ENCODE measurements at regions not wholly inside any gene's neighbourhood (a gene's known extent, or its start where the extent isn't known, plus 50 kb on each side); places are given as distances from the start of the nearest gene placed in this dataset.

DNA sequence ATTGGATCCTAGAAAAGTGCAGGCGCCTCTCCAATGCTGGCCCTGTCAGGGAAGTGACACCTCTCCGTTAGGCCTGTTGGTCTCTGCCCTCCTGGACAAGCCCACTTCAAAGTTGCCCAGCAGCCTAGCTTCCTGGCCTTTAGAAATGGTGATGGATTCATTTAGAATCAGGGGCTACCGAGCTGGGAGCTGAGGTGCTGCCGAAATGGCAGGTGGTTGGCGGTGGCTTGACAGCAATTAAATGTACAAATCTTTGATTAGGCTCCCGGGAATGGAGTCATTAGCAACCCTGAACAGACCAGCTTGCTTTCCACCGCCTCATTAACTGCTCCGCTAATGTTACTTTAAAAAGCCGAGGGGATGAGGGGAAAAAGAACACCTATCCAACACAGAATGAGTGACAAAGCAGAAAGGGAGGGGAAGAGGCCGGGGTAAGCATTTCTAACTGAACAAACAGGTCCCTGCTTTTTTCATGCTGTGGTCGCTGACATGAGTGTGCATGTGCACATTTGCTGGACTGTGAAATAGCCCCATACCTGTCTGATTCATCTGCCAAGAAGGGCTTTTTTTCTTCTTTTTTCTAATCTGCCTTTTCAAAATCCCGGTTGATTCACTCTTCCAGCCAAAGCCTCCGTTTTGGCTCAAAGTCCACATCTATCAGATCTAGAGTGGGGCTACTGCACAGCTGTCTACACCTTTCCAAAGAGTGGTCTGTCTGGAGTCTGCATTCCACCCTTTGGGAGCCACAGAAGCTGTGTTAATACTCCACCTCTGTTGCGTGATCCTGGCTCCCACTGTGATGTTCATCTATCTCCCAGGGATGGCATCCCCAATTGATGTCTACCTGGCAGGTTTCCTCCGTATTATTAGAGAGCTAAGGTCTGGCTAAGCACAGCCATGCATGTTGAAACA, 431.9 kb downstream of the COG6 start:
- no peak for DNase-seq
- TF ChIP-seq EP300 (IDR thresholded peaks at IDR 0.05) (no peak), POLR2A (IDR thresholded peaks at IDR 0.05) (no peak)
- TF ChIP-seq, protein P1, sequence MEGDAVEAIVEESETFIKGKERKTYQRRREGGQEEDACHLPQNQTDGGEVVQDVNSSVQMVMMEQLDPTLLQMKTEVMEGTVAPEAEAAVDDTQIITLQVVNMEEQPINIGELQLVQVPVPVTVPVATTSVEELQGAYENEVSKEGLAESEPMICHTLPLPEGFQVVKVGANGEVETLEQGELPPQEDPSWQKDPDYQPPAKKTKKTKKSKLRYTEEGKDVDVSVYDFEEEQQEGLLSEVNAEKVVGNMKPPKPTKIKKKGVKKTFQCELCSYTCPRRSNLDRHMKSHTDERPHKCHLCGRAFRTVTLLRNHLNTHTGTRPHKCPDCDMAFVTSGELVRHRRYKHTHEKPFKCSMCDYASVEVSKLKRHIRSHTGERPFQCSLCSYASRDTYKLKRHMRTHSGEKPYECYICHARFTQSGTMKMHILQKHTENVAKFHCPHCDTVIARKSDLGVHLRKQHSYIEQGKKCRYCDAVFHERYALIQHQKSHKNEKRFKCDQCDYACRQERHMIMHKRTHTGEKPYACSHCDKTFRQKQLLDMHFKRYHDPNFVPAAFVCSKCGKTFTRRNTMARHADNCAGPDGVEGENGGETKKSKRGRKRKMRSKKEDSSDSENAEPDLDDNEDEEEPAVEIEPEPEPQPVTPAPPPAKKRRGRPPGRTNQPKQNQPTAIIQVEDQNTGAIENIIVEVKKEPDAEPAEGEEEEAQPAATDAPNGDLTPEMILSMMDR (IDR thresholded peaks at IDR 0.05), result no peak
- Histone ChIP-seq H3K4me1 (ENCODE audit: insufficient read depth) (peaks cover 8% of the 10 kb centered on the region), H3K27ac (no peak overlapping the region), H3K36me3 (no peaks in the 10 kb centered on the region), H3K9me3 (no peaks in the 10 kb centered on the region), H3K4me3 (no peak overlapping the region), H3K27me3 (no peaks in the 10 kb centered on the region)
- WGBS, 3 donors, result 83 to 87% (median 85%) methylated on average over 15 of the region's 15 CpGs
- intact Hi-C loops (cut with DNase I), result no loop called here

DNA sequence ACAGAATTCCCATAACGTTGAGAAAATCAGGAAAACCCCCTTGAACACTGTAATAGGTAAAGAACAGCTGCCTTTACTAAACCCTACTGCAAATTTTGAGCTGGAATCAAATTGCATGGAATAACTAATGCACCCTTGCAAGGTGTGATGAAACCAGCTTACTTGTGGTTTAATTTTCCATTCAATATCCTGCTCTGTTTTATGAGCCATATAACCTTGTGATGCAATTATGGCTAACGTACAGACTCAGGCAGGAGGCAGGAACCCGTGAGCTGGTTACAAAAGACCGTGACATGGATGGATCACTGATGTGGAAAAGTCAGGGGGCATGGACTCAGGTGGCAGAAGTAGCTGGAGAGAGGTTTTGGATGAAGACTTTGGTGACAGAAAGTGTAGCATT, 438.6 kb downstream of the COG6 start:
- intact Hi-C loops (cut with DNase I), result no loop called here
- no peaks in the 10 kb centered on the region for H3K9me3 ChIP-seq
- H3K27ac ChIP-seq, result no peak overlapping the region
- H3K27me3 ChIP-seq, result no peaks in the 10 kb centered on the region
- 92 to 95% (median 93%) methylated on average over 4 of the region's 4 CpGs for WGBS, 3 donors
- H3K36me3 ChIP-seq, result no peaks in the 10 kb centered on the region
- H3K4me3 ChIP-seq, result no peak overlapping the region
- DNase-seq, result no peak
- H3K4me1 ChIP-seq (ENCODE audit: insufficient read depth), result no peaks in the 10 kb centered on the region
- no peak for TF ChIP-seq EP300 (IDR thresholded peaks at IDR 0.05)
- TF ChIP-seq, protein P1 (IDR thresholded peaks at IDR 0.05), result no peak
- no peak for TF ChIP-seq POLR2A (IDR thresholded peaks at IDR 0.05)

DNA sequence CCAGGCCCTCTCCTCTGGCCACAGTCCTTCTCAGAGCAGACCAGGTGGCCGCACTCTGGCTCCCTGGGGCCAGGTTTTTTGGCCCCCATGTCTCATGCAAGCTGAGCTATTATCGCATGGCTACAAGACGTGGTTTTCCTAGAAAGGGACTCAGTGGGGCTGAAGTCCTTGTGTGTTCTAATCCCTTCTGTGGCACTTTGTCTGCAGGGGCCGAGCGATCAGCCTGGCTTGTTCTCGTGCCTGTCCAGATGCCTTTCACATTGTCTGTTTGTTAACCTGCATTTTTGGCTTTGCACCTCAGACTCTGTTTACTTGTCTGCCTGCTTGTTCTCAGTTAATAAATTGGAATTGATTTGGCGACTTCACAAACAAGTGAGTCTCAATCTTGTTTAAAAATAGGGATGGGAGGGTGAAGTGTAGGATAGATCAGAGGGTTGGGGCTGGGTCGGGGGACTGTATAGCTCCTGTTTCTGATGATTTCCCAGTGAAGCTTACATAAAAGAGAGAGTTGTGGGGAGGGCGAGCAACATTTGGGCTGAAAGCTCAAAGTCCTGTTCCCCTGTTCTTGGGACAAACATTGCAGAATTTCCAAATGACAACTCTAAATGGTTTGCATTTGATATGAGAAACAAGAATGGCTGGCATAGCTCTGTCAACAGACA, 440.4 kb downstream of the COG6 start:
- no peak for DNase-seq
- Histone ChIP-seq H3K27me3 (no peaks in the 10 kb centered on the region), H3K36me3 (no peaks in the 10 kb centered on the region), H3K4me1 (ENCODE audit: insufficient read depth) (no peaks in the 10 kb centered on the region), H3K9me3 (no peaks in the 10 kb centered on the region), H3K4me3 (no peak overlapping the region), H3K27ac (no peak overlapping the region)
- WGBS, 3 donors, result 95 to 96% (median 95%) methylated on average over 9 of the region's 9 CpGs
- intact Hi-C loops (cut with DNase I), result no loop called here
- TF ChIP-seq POLR2A (IDR thresholded peaks at IDR 0.05), result no peak
- no peak for TF ChIP-seq EP300 (IDR thresholded peaks at IDR 0.05)

DNA sequence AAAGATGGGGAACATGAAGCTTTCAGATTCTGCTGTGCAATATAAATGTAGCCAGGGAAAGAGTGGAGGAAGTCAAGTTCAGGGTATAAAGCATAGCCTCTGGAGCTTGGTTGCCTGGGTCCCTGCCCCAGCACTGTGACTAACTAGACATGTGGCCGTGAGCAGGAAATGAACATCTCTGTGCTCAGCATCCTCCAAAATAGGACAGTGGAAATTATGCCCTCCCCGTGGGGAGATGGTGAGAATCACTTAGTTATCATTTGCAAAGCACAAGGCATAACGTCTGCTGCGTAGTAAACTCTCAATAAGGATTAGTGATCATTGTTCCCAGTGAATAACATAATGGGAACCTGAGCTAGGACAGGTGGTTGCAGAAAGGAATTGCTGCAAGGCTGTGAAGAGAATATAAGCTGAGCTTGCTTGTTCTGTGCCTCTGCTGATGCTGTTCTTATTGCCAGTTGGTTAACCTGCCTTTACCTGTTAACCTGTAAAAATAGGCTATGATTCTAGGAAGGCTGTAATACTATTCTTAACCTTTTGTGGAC, 441.0 kb downstream of the COG6 start:
- TF ChIP-seq EP300 (IDR thresholded peaks at IDR 0.05) (no peak), POLR2A (IDR thresholded peaks at IDR 0.05) (no peak)
- TF ChIP-seq, protein P1 (IDR thresholded peaks at IDR 0.05), result no peak
- no peaks in the 10 kb centered on the region for H3K36me3 ChIP-seq
- 80 to 86% (median 81%) methylated on average over 4 of the region's 4 CpGs for WGBS, 3 donors
- H3K4me3 ChIP-seq, result no peak overlapping the region
- no peak overlapping the region for H3K27ac ChIP-seq
- H3K4me1 ChIP-seq (ENCODE audit: insufficient read depth), result no peaks in the 10 kb centered on the region
- H3K27me3 ChIP-seq, result no peaks in the 10 kb centered on the region
- intact Hi-C loops (cut with DNase I), result no loop called here
- no peaks in the 10 kb centered on the region for H3K9me3 ChIP-seq
- DNase-seq, result no peak
